ENCODE measurements at regions not wholly inside any gene's neighbourhood (a gene's known extent, or its start where the extent isn't known, plus 50 kb on each side); places are given as distances from the start of the nearest gene placed in this dataset.

- no peak for TF ChIP-seq CTCF (conservative IDR thresholded peaks at IDR 0.05; ENCODE audit: low read depth, low read length)
- TF ChIP-seq EZH2 (IDR thresholded peaks at IDR 0.05; ENCODE audit: borderline replicate concordance, low read depth, low read length, poor library complexity, severe bottlenecking) = no peak
Measured at GRCh38 chr1:184914149-184914548, 60.2 kb downstream of the NIBAN1 start.
